ENCODE measurements at regions not wholly inside any gene's neighbourhood (a gene's known extent, or its start where the extent isn't known, plus 50 kb on each side); places are given as distances from the start of the nearest gene placed in this dataset.
"Not testable (repeated sequence)": the region's sequence is repeated elsewhere in the genome, so short reads cannot be mapped to it uniquely, and the experiment has no call there.

GRCh38 chr9:109986521-109986991 lies 206.6 kb downstream of the PALM2AKAP2 start:
- DNase-seq = no peak

DNA sequence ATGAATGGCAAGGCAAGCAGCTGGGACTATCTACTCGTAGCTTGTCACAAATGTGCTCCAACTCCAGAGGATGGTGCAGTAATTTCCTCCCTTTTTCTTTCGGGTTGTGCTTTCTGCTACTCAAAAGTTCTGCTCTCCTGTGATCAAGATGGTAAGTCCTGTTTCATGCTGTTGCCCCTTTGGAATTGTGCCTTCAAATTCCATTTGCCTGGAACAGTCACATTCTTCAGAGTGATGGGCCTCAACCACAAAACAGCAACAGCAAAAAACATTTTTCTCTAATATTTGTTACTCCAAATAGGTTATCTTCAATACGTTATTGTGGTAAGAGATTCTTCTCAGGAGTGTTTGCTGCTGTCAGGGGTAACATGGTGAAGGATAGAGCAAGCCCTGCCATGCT lies 209.3 kb downstream of the PALM2AKAP2 start:
- DNase-seq = no peak

DNA sequence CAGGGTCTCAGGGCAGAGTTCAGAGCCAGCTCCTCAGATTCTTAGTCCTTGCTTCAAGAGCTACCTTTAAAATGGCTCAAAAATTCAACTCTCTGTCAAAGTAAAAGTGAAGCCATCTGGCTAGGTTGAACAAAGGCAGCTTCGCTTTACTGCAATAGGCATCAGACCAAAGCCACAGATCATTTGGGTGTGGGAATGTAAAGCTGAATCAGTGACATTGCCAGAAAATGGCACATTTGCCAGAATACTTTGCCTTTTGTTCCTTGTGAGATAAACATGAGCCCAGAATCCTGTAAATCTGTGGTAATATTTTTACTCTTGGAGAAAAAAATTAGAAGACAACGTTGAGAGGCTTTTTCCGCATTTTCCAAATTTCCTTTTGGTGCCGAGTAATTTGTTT lies 210.5 kb downstream of the PALM2AKAP2 start:
- DNase-seq = no peak

- no peak for DNase-seq
Observed at GRCh38 chr9:109992293-109992692, 212.3 kb downstream of the PALM2AKAP2 start.

DNA sequence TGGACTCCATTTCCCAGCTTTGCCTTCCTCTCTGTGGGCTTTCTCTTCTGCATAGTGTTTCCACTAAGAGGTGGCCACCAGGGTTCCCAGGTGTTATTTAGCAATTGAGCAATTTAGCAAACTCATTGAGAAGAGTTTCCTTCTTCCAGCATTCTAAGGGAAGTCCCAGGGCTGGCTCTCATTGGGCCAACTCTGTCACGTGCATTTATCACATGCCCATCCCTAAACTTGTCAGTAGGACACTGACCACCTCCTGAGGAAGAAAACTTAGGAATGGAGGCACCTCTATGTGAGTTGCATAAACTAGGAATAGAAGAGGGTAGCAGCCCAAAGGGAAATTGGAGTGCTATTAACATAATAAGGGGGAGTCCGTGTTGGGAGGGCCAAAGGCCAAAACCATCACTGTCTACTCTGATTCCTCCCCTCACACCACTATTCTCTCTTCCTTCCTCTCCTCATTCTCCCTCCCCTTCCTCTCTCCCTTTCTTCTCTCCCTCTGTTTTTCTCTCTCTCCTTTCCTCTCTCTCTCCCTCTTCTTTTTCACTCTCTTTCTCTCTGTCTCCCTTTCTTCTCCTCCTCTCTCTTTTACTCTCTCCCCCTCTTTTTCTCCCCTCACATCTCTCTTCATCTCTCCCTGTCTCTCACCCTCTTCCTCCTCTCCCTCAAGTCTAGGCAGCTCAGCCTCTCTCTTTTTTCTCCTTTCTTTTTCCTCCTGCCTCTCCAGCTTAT lies 213.4 kb downstream of the PALM2AKAP2 start:
- DNase-seq = no peak

GRCh38 chr9:109994141-109994540 lies 213.8 kb downstream of the C9orf152 start:
- DNase-seq = no peak

DNA sequence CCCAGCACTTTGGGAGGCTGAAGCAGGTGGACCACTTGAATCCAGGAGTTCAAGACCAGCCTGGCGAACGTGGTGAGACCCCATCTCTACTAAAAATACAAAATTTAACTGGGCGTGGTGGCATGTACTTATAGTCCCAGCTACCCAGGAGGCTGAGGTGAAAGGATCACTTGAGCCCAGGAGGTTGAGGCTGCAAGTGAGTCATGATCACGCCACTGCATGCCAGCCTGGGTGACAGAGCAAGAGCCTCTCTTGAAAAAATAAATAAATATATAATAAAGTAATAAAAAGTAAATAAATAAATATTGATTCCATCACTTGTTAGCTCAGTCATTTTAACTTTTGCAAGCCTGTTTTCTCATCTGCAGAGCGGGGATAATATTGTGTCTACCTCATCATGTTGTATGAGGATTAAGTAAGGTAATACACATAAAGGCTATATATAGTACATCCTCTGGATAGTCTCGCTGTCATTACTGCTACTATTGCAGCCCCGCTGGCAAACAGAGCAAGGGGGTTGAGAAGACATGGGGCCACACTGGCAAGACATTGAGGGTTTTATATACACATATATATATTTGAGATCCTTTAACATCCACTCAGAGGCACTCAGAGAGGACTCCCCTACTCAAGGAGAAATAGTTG lies 210.9 kb downstream of the C9orf152 start:
- DNase-seq = no peak

DNA sequence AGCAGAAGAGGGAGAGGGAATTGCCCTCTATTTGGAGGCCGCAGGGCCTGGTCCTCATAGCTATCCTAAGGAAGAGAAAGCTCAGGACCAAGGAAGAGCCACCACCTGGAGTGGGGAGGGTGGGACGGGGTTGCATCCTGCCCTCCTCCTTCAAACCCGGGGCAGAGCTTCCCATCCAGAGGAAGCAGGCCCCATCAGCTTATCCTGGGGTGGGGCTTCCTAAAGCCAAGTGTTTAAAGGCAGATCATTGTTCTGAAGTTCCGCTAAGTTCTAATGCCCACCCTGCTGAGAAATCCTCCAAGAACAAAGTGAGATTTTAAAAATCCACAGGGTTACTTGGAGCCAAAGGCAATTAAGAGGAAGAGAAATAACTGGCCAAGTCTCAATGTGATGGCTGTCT lies 210.3 kb downstream of the C9orf152 start:
- DNase-seq = no peak

DNA sequence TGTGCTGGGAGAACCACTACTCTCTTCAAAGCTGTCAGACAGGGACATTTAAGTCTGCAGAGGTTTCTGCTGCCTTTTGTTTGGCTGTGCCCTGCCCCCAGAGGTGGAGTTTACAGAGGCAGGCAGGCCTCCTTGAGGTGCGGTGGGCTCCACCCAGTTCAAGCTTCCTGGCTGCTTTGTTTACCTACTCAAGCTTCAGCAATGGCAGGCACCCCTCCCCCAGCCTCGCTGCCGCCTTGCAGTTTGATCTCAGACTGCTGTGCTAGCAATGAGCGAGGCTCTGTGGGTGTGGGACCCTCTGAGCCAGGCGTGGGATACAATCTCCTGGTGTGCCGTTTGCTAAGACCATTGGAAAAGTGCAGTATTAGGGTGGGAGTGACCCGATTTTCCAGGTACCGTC lies 202.4 kb downstream of the C9orf152 start:
- not testable (repeated sequence) for DNase-seq

GRCh38 chr9:110006657-110007056 lies 201.3 kb downstream of the C9orf152 start:
- DNase-seq = no peak

GRCh38 chr9:110007477-110008270 lies 200.3 kb downstream of the C9orf152 start:
- DNase-seq = no peak

GRCh38 chr9:110008663-110009062 lies 199.3 kb downstream of the C9orf152 start:
- DNase-seq = no peak

DNA sequence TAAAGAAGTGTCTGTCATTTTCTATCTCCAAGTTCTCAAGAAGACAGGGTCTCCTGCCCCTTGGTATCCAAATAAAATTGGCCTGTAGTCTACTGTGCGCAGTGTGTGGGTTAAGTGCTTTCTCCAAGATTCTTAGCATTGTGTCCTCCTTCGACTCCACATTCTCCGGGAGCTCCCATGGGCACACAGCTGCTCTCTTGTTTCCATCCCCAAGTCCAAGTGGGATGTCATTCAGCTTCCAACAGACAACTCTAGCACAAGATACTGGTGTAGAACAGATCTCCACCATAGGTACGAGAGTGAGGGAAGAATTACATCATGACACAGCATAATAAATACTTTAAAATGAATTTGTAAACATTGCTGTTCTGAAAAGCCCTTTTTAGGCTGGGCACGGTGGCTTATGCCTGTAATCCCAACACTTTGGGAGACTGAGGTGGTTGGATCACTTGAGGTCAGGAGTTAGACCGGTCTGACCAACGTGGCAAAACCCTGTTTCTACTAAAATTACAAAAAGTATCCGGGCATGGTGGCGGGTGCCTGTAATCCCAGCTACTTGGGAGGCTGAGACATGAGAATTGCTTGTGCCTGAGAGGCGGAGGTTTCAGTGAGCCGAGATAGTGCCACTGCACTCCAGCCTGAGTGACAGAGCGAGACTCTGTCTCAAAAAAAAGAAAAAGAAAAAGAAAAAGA lies 196.2 kb downstream of the C9orf152 start:
- DNase-seq = no peak

- DNase-seq = no peak
Observed at GRCh38 chr9:110013064-110013463, 194.9 kb downstream of the C9orf152 start.

- no peak for DNase-seq
Observed at GRCh38 chr9:110015759-110016158, 192.2 kb downstream of the C9orf152 start.

GRCh38 chr9:110016340-110016739 lies 191.6 kb downstream of the C9orf152 start:
- no peak for DNase-seq

GRCh38 chr9:110020216-110020615 lies 187.7 kb downstream of the C9orf152 start:
- not testable (repeated sequence) for DNase-seq

GRCh38 chr9:110021891-110022290 lies 186.1 kb downstream of the C9orf152 start:
- no peak for DNase-seq

DNA sequence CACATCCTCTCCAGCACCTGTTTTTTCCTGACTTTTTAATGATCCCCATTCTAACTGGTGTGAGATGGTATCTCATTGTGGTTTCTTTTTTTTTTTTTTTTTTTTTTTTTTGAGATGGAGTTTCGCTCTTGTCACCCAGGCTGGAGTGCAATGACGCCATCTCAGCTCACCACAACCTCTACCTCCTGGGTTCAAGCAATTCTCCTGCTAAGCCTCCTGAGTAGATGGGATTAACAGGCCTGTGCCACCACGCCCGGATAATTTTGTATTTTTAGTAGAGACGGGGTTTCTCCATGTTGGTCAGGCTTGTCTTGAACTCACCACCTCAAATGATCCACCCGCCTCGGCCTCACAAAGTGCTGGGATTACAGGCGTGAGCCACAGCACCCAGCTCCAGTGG lies 184.7 kb downstream of the C9orf152 start:
- DNase-seq = not testable (repeated sequence)

- DNase-seq = no peak
Observed at GRCh38 chr9:110025551-110026170, 182.3 kb downstream of the C9orf152 start.

DNA sequence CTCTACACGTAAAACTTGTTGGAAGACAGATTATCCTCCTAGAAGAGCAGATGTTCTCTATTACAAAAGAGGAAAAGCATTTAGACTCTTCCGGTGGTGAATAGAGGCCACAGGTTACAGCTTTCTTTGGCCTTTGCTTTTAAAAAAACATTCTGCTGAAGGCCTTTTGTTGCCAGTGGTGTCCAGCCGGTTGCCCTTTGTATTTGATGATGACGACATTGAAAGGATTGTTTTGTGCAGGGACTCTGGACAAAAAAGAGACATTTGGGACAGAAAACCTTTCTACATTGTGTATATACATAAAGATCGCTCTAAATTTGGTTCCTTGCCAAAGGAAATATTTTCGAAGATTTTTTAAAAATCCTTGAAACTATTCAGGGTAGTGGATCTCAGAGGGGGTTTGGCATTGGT lies 180.3 kb downstream of the C9orf152 start:
- no peak for DNase-seq

DNA sequence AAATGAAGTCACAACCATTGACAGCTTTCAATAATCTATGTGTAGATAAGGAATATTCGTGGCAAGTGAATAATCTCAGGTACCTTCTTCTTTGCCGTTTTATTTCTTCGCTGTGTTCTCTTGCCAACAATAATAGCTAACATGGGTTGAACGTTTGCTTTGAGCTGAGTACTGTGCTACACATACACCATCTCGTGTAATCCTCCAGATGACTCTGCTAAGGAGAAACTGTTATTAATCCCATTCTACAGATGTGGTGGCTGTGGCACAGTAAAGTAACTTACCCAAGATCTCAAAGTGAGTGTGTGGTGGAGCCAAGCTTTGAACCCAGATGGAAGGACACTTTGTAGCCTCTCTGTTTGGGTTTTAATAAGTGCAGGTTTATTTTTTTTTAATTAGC lies 179.7 kb downstream of the C9orf152 start:
- DNase-seq = no peak

GRCh38 chr9:110028676-110029075 lies 179.3 kb downstream of the C9orf152 start:
- DNase-seq = no peak
